ENCODE measurements at regions not wholly inside any gene's neighbourhood (a gene's known extent, or its start where the extent isn't known, plus 50 kb on each side); places are given as distances from the start of the nearest gene placed in this dataset.

DNA sequence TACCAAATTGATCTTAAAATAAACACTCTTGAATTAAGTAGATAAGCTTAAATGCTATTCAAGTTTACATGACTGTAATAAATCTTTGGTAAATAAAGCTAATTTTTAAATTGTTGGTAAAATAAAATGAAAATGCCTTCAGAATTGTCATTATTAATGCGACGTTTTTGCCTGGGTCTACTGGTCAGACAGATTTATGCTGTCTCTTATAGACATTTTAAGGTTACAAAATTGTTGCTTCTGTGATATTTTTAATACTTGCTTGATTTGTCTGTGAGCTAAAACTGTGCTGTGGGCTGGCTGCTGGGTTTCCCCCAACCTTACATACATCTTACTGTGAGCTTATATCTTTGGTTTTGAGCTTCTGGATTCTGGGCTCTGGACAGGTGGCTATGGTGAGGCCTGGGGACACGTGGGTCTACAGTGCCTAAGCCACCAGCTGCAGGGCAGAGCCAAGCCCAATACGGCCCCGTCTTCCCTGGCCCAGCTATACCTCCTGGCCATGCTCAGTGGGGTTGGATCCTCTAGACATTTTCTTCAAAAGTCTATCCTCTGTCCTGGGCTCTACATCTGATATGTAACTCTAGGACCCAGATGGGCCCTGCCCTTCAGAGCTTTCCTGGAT lies 81.4 kb downstream of the ETS2 start:
- TF ChIP-seq, protein P1, sequence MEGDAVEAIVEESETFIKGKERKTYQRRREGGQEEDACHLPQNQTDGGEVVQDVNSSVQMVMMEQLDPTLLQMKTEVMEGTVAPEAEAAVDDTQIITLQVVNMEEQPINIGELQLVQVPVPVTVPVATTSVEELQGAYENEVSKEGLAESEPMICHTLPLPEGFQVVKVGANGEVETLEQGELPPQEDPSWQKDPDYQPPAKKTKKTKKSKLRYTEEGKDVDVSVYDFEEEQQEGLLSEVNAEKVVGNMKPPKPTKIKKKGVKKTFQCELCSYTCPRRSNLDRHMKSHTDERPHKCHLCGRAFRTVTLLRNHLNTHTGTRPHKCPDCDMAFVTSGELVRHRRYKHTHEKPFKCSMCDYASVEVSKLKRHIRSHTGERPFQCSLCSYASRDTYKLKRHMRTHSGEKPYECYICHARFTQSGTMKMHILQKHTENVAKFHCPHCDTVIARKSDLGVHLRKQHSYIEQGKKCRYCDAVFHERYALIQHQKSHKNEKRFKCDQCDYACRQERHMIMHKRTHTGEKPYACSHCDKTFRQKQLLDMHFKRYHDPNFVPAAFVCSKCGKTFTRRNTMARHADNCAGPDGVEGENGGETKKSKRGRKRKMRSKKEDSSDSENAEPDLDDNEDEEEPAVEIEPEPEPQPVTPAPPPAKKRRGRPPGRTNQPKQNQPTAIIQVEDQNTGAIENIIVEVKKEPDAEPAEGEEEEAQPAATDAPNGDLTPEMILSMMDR (IDR thresholded peaks at IDR 0.05 in 8 of 11, conservative IDR thresholded peaks at IDR 0.05 in 3 of 11), result no peak
- no peak for TF ChIP-seq POLR2A (IDR thresholded peaks at IDR 0.05)
